ENCODE measurements at regions not wholly inside any gene's neighbourhood (a gene's known extent, or its start where the extent isn't known, plus 50 kb on each side); places are given as distances from the start of the nearest gene placed in this dataset.
"Not testable (repeated sequence)": the region's sequence is repeated elsewhere in the genome, so short reads cannot be mapped to it uniquely, and the experiment has no call there.

DNA sequence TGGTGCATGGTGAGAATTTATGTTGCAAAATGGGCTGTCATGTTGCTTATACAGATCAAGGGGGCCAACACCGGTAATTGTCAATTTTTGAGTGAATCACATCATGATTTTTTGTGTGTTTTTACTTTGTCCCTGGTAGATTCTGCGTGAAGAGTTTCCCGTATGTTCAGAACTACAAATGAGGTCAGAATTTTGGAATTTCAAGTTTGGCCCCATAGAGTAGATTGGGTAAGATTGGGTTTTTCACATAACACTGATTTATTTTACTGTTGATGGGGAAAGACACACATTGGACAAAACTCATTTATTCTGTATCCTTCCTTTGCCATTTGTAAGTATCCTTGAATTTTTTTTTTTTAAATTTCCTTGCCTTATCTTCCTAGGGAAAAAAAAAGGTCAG is 158.5 kb upstream of the MXRA5 start:
- DNase-seq = no peak

DNA sequence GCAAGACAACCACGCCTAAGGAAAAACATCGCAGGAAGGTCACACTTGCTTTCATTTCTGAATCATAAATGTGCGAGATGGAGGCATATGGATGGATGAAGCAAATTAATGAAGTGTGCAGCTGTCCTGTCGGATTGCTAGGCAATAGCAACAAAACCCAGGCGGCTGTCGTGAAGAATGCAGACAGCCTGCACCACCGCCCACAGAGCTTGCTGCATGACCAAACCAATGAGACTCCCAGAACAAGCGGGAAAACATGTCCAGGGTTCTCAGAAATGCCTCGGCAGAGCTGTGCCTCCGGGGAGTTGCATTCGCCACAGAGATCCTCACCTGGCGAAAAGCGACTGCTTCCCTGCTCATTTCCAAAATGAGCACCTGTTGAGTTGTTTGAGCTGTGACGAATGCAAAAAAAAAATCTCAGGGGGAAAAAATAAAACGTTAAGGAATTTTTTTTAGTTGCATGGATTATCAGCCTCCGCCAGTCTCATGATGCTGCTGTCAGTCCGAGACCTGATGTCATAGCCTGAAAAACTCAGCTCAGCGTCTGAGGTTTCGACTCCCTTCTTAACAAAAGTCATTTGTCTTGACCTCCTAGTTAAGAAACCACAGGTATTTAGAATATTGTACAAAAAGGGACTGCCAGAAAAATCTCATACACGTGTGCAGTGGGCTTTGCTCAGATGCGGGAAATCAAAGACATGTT is 155.5 kb upstream of the MXRA5 start:
- no peak for DNase-seq

DNA sequence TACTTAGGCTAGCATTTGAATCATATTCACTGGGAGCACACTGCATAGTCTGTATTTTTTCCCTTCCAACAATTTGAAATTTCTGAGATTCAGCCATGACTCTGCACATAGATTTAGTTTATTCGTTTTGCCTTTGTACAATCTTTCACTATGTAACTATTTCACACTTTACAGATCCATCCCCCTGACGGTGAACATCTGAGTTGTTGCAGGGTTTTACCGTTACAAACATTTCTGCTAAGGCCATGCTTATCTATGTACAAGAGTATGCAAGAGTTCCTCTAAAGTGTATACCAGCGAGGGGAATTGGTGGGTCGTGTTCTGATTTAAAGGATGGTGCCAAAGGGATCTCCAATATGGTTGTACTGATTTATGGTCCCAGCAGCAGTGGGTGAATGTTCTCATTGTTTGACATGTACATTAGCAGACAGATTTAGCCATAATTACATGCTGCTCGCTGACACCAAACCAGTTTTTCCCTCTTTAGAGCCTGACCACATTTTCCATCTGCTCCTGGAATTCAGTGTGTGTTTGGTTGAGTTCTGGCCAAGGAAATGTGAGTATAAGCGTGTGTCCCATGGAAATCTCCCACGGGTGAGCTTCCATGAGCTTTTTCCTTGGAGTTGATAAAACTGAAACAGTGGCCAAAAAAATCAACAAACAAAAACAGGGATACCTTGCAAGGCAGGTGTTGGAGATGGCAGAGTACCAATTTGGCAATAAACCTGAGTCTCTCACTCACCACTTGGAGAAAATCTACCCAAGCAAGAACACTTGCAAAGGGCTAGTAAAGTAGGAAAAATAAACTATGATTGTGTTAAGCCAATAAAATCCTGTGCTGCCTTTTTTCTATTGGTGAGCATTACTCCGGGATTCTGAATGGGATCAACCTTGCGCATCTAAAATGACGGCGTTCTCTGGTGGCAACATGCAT is 149.7 kb upstream of the MXRA5 start:
- DNase-seq = not testable (repeated sequence)

DNA sequence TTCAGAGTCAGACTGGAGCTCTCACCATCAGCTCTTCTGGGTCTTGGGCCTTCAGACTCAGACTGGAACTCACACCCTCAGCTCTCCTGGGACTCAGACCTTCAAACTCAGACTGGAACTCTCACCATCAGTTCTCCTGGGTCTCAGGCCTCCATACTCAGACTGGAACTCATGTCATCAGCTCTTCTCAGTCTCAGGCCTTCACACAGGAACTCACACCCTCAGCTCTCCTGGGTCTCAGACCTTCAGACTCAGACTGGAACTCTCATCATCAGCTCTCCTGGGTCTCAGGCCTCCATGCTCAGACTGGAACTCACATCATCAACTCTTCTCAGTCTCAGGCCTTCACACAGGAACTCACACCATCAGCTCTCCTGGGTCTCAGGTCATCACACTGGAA is 147.2 kb upstream of the MXRA5 start:
- no peak for DNase-seq

GRCh38 chrX:3485727-3486126 is 139.3 kb upstream of the MXRA5 start:
- DNase-seq = no peak

GRCh38 chrX:3479026-3479425 is 132.6 kb upstream of the MXRA5 start:
- no peak for DNase-seq

GRCh38 chrX:3476973-3477372 is 130.5 kb upstream of the MXRA5 start:
- DNase-seq = no peak

- DNase-seq = not testable (repeated sequence)
Measured at GRCh38 chrX:3470211-3470679, 123.8 kb upstream of the MXRA5 start.

DNA sequence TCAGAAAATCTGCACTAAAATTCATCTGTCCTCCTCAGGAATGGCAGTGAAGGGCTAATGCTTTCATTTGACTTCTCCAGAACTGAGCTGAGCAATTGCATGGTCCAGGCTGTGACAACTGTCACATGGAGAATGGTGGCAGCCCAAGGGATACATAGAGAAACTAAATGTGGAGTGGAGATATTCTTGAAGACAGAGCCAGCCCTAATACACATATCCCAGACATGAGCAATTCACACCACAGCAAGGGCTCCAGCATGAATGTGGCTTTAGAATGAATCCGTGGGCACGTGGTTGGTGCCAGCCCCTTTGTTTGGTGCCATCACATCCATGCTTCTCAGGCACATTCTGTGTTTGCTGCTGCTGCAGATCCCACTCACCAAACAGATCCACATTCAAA is 121.6 kb upstream of the MXRA5 start:
- DNase-seq = no peak

GRCh38 chrX:3465017-3465416 is 118.6 kb upstream of the MXRA5 start:
- DNase-seq = no peak

GRCh38 chrX:3462166-3462508 is 115.7 kb upstream of the MXRA5 start:
- DNase-seq = no peak

DNA sequence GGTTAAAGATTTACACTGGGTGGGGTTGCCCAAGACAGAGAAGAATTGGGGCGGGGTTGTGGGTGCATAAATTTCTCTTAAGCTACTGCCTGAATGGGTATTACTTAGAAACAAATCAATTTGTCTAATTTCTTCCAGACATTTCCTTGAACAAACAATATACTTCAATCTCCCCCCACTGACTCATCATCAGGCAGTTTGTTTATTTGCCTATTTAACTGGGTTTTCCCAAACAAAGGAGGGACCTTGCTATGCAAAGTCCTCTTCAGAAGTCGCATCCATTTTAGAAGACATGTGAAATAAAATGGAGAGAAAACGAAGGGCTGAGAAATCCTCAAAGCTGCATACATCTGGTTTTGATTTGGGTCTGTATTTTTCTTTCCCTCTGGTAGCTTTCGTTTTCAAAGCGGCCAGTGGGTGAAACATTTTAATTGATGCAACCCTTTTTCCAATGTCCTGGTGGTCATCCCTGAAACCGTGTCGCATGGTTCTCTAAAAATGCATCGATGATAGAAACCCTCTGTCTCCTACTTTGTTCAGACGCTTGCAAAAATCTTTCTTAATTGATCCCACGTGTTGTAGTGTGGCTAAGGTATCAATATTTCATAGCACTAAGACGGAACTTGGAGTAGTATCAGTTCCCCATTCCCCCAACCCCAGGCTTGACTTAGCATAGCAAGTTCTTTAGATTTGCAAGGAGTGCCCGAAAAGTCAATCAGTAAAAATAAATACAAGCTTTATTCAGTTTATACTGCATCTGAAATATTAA is 115.1 kb upstream of the MXRA5 start:
- DNase-seq = peak; percentile 2 to 27

- no peak for DNase-seq
Measured at GRCh38 chrX:3455796-3456195, 109.3 kb upstream of the MXRA5 start.

GRCh38 chrX:3451571-3451970 is 105.1 kb upstream of the MXRA5 start:
- DNase-seq = no peak

- DNase-seq = no peak
Measured at GRCh38 chrX:3450881-3451570, 104.6 kb upstream of the MXRA5 start.

DNA sequence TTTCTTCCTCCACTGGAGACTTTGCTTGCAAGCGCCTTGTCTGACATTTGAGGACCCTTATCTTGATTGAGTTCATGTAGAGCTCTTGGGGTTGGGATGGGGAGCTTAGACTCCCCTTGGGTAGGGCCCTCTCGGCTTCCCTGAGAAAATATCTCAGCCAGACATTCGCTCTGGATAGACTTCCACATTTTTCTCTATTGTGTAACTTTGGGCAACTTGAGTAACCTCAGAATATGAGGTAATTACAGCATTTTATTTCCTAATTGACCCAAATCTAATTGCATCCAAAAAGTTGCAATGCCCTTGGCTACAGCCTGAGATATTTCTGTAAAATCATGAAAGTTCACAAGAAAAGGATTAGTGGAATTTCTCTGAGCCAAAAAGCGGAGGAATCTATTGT is 102.8 kb upstream of the MXRA5 start:
- peak; percentile 29 to 62 for DNase-seq

GRCh38 chrX:3448563-3448962 is 102.1 kb upstream of the MXRA5 start:
- no peak for DNase-seq

- DNase-seq = no peak
Measured at GRCh38 chrX:3445806-3446490, 99.5 kb upstream of the MXRA5 start.

GRCh38 chrX:3443184-3443583 is 96.7 kb upstream of the MXRA5 start:
- no peak for DNase-seq

GRCh38 chrX:3442691-3443090 is 96.2 kb upstream of the MXRA5 start:
- no peak for DNase-seq

DNA sequence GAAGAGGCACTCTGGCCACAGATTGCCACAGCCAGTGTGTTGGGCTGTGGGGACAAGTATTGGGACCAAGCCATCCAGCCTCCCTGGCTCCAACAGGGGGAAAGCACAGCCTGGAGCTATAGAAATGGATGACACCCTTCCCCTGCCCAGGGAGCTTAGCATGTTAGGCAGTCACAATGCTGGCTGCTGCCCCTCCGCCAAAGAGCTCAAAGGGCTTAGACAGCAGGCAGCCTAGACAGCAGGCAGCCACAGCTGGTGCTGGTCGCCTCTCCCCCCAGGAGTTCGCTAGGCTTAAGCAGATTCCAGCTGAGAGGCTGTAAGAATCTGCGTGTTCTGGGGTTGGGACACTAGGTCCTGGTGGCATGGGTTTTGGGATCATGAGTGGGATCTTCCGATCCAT is 94.5 kb upstream of the MXRA5 start:
- DNase-seq = no peak

DNA sequence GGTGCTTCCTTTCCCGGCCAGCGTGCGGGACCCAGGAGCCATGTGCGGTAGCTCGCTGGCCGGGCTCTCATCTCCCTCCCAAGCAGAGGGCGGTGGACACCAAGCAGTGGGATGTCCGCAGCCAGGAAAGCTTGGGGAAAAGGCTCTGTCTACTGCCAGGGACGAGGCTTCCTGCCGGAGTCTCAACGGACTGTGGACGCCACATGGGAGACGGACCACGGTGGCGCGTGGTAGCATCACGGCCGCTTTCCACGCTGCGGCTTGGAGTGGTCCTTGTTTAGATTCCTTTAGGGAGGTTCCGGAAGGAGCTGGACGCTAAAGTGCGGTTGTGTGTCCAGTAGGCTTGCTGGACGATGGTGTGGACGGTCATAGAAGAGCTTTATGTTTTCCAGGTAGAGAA is 89.5 kb upstream of the MXRA5 start:
- DNase-seq = not testable (repeated sequence)

All from inflammatory macrophage (primary cell).